Neuron (in vitro differentiated cells): ENCODE measurements at regions not wholly inside any gene's neighbourhood (a gene's known extent, or its start where the extent isn't known, plus 50 kb on each side); places are given as distances from the start of the nearest gene placed in this dataset.

Experiments
- H2AFZ ChIP-seq: one replicate; pipeline ENCODE4 v1.6.1; 2013; ENCODE audit warnings: low read depth, mild to moderate bottlenecking, inconsistent platforms, low read length, moderate library complexity
- H3K27me3 ChIP-seq: one replicate; pipeline ENCODE4 v1.6.1; 2013; ENCODE audit warnings: low read length; ENCODE audit not compliant: insufficient read depth
- H3K36me3 ChIP-seq: one replicate; pipeline ENCODE4 v1.6.1; 2013; ENCODE audit warnings: low read length; ENCODE audit not compliant: insufficient read depth
- H3K4me1 ChIP-seq: one replicate; pipeline ENCODE4 v1.6.1; 2013; ENCODE audit warnings: low read length; ENCODE audit not compliant: insufficient read depth
- H3K4me3 ChIP-seq: 2 replicates; pipeline ENCODE4 v1.5.1; 2013; ENCODE audit warnings: mild to moderate bottlenecking, low read length, moderate library complexity
- H3K9me3 ChIP-seq: one replicate; pipeline ENCODE4 v1.6.1; 2013; ENCODE audit warnings: low read length

DNA sequence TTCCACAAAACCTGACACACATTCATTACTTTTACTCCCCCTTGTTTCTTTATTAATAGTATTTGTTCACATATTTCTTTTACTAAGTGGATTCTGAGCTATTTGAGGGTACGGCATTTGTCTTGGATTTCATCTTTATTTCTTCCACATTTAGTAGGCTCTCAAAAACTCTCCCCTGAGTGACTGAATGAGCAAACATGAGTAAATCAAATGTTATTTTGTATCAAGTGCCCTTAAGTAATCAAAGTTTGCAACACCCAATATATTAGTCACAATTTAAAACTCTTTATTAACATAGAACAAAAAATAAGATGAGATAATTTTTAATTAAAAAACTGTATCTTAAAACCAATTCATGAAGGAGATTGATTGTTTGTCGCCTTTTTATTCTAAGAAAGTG is 1101.9 kb upstream of the TENM4 start:
- Histone ChIP-seq H3K4me3 (no peak overlapping the region), H3K4me1 (no peaks in the 10 kb centered on the region), H3K9me3 (no peaks in the 10 kb centered on the region), H3K27me3 (no peaks in the 10 kb centered on the region), H3K36me3 (no peaks in the 10 kb centered on the region), H2AFZ (no peak overlapping the region)

DNA sequence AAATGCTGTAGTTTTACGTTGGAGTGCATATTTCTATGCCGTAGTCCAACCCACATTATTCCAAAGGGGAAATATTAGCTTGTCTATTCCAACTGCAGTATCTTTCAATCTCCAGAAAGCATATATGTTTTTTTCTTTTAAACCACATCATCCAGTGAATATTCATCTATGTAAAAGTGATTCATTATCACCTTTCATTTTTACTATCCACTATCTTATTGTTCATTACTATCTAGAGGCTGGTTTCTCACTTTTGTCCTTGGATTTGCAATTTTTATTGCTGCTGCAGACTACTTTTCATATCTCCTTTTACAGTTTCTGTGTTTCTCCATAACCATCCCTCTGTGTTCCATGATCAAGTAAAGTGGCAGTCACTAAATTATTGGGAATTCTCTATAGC is 1097.2 kb upstream of the TENM4 start:
- Histone ChIP-seq H2AFZ (no peak overlapping the region), H3K4me3 (no peak overlapping the region), H3K9me3 (no peaks in the 10 kb centered on the region)

DNA sequence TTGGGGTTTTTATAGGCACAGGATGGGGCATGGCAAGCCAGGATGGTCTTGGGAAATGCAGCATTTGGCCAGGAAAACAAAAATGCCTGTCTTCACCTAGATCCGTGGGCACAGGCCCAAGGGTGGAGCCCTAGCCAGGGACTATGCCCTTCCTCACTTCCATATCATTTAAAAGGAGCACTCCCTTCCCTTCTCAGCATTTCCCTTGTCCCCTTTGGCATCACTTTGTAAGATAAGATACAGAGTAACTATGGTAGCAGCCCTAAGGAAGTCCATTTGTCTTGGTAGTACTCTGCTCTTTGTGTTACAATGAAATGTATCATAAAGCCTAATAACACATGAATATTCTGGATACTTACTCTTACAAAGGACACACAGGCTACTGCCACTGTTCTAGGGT is 1092.6 kb upstream of the TENM4 start:
- Histone ChIP-seq H3K4me1 (no peaks in the 10 kb centered on the region), H3K27me3 (no peaks in the 10 kb centered on the region), H3K9me3 (peaks cover 2% of the 10 kb centered on the region), H3K36me3 (no peaks in the 10 kb centered on the region), H2AFZ (no peak overlapping the region), H3K4me3 (no peak overlapping the region)

More for the DNA sequence above, 1097.2 kb upstream of the TENM4 start:
- Histone ChIP-seq H3K4me1 (no peaks in the 10 kb centered on the region), H3K36me3 (no peaks in the 10 kb centered on the region), H3K27me3 (no peaks in the 10 kb centered on the region)

DNA sequence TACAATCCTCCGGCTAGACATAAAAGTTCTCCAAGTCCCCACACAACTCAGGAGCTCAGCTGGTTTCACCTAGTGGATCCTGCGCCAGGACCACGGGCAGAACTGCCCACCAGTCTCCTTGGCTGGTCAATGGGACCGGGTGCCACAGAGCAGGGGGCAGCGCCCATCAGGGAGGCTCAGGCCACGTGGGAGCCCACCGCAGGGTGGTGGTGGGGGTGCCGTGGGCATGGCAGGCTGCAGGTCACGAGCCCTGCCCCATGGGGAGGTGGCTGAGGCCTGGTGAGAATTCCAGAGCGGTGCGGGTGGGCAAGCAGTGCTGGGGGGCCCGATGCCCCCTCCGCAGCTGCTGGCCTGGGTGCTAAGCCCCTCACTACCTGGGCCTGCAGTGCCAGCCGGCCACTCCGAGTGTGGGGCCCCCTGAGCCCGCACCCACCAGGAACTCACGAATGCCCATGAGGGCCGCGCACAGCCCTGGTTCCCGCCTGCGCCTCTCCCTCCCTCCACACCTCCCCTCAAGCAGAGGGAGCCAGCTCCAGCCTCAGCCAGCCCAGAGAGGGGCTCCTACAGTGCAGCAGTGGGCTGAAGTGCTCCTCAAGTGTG is 1091.9 kb upstream of the TENM4 start:
- H2AFZ ChIP-seq, result no peak overlapping the region
- H3K36me3 ChIP-seq, result no peaks in the 10 kb centered on the region
- peaks cover 2% of the 10 kb centered on the region for H3K9me3 ChIP-seq
- H3K4me1 ChIP-seq, result no peaks in the 10 kb centered on the region
- H3K4me3 ChIP-seq, result no peak overlapping the region
- H3K27me3 ChIP-seq, result no peaks in the 10 kb centered on the region

DNA sequence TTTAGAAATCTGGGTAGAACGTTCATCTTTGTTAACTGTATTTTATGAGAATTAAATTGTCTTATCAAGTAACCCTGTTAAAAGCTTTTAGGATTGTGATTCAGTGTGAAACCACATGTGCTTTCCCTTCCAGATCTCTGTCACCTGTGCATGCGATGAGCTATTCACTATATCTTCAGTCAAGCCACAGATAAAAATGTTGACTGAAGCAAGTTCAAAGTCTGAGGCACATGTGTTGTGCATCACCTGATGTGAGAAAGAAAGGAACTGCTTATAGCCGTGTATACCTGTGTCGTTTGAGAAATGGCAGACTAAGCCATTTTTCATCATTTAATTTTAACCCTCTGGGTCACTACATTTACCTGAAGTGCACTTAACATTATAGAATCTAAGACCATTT is 1088.9 kb upstream of the TENM4 start:
- H3K4me3 ChIP-seq, result no peak overlapping the region
- no peak overlapping the region for H2AFZ ChIP-seq
- H3K27me3 ChIP-seq, result no peaks in the 10 kb centered on the region
- peaks cover 2% of the 10 kb centered on the region for H3K9me3 ChIP-seq
- H3K4me1 ChIP-seq, result no peaks in the 10 kb centered on the region
- H3K36me3 ChIP-seq, result no peaks in the 10 kb centered on the region

DNA sequence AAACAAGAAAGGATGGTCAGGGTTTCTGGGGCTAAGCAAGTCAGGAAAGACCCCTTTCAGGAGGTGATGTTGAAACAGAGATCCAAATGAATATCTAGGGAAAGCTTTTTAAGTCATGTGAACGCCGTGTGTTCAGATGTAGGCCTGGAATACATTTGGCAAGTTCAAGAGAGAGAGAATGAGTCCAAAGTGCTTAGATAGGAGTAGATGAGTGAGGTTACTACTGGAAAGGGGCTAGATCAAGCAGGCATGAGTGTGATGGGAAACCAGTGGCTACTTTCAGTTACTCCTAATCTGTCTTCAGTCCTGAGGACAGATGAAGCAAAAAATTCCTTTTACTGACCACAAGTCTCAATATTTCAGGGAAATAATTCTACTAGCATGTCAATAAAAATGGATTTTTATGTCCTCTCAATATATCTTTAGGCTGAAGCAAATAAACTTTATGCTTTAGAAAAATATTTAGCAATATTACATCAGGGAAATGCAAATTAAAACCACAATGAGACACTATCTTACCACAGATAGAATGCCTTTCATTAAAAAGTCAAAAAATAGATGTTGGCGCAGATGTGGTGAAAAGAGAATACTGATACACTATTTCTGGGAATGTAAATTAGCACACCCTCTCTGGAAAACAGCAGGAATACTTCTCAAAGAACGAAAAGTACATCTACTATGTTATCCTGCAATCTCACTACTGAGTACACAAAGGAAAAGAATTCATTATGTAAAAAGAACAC is 1085.0 kb upstream of the TENM4 start:
- H3K27me3 ChIP-seq, result no peaks in the 10 kb centered on the region
- no peaks in the 10 kb centered on the region for H3K36me3 ChIP-seq
- H3K9me3 ChIP-seq, result no peaks in the 10 kb centered on the region
- no peak overlapping the region for H3K4me3 ChIP-seq
- no peak overlapping the region for H2AFZ ChIP-seq
- H3K4me1 ChIP-seq, result peaks cover 4% of the 10 kb centered on the region

DNA sequence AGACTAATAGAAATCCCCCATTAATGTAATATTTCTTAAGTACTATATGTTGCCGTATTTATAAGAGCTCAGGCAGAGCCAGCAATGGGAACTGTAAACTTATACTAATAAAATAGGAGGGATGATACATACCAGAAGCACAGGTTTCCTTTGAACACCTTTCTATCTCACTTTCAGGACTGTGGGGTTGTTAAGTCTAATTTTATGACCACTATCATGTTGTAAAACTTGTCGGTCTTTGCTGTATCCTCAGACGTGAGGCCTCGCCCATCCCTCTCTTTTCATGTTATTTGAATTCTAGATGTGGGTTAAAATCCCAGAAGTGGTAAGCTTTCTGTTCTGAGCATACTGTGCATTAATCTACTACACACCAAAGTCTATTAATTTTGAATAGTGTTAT is 1083.5 kb upstream of the TENM4 start:
- H2AFZ ChIP-seq, result no peak overlapping the region
- no peaks in the 10 kb centered on the region for H3K36me3 ChIP-seq
- H3K27me3 ChIP-seq, result no peaks in the 10 kb centered on the region
- peaks cover 19% of the 10 kb centered on the region for H3K4me1 ChIP-seq
- no peaks in the 10 kb centered on the region for H3K9me3 ChIP-seq
- no peak overlapping the region for H3K4me3 ChIP-seq

DNA sequence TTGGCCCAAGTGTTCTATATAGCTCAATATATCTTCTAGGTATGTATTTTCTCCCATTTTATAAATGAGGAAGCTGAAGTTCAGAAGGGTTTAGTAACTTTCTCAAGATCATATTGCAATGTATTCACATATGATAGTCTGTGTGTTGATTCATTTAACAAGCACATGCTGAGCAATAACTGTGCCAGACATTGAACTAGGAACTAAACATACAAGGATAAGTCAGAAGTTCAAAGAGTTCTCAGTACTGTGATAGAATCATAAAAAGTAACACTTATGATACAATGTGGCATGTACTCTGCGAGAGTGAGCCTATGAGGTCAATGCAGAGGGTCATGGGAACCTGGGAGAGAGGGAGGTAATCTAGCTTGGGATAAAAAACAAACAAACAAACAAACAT is 1082.2 kb upstream of the TENM4 start:
- peaks cover 26% of the 10 kb centered on the region for H3K4me1 ChIP-seq
- no peaks in the 10 kb centered on the region for H3K9me3 ChIP-seq
- H3K36me3 ChIP-seq, result no peaks in the 10 kb centered on the region
- H3K4me3 ChIP-seq, result no peak overlapping the region
- no peak overlapping the region for H2AFZ ChIP-seq
- no peaks in the 10 kb centered on the region for H3K27me3 ChIP-seq

DNA sequence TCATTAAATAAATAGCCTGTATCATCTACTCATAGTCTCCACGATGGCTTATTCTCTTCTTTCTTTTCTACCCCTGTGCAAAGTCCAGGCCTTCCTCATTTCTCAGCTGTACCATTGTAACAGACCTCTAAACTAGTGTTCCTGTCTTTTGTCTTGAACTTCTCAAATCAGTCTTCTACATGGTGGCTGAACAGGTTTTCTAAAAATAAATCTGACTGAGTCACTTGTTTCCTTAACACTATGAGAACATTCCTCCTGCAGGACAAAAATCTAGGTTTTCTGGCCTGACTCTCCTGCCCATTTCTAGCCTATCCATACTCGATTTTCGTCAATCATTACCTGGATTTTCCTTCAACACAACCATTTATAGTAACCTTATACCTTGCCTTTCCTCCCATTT is 1080.8 kb upstream of the TENM4 start:
- Histone ChIP-seq H3K36me3 (no peaks in the 10 kb centered on the region), H3K9me3 (no peaks in the 10 kb centered on the region), H3K4me1 (peaks cover 26% of the 10 kb centered on the region), H3K4me3 (no peak overlapping the region), H3K27me3 (no peaks in the 10 kb centered on the region), H2AFZ (no peak overlapping the region)

DNA sequence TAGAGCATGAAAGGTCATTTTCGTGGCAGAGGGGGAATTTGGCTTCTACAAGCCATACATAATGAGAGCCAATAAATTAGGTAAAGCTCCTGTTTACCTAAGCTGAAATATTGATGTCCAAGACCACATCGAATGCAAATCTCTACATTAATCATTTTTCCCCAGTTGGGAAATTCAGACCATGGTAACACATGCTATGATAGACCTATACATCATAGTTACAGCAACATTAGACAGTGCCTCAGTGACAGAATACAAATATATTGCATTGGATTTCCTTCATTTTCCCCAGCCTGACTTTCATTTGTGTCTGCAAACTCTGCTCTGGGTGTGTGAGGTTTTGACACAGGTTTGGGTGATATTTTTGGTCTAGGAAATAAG is 1079.7 kb upstream of the TENM4 start:
- H2AFZ ChIP-seq, result no peak overlapping the region
- no peaks in the 10 kb centered on the region for H3K9me3 ChIP-seq
- no peaks in the 10 kb centered on the region for H3K27me3 ChIP-seq
- H3K4me3 ChIP-seq, result no peak overlapping the region
- H3K36me3 ChIP-seq, result no peaks in the 10 kb centered on the region
- peaks cover 26% of the 10 kb centered on the region for H3K4me1 ChIP-seq

DNA sequence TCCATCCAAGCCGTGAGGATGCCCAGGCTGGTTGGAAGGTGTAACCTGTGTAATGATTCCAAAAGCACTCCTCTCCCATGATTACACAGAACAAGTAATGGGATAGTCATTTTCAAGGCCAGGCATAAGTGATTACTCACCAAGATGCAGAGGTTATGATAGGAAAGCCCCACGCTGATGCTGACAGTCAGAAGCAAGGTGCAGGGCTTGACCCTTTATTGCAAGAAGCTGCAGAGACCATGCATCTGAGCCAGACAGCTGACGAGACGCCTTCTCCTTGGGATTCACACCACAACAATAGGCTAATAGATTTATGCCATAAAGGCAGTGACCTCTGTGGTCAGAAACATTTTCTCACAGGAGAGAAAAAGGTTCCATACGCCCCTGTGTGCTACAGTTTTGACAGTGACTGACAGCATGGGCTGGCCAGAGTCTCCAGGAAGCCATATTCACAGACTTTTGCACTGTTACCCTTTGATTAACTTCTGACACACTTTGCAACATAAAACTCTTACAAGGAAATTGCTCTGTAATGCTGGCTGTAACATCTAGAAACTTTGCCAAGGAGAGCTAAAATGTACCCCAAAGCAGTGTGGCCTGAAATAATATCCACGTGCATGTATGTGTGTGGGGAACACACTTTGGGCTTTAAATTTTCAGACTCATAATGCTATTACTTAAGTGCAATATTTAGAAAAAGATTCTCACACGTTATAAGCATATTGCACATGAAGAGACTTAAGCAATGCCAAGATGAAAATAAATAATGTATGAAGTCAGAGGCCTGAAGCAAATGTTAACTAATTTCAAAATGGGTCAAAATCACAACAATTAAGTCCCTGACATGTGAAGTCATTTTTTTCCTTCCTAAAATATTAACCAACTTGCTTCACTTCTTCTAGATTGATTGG is 1079.0 kb upstream of the TENM4 start:
- peaks cover 26% of the 10 kb centered on the region for H3K4me1 ChIP-seq
- no peaks in the 10 kb centered on the region for H3K9me3 ChIP-seq
- H2AFZ ChIP-seq, result no peak overlapping the region
- H3K27me3 ChIP-seq, result no peaks in the 10 kb centered on the region
- no peaks in the 10 kb centered on the region for H3K36me3 ChIP-seq
- no peak overlapping the region for H3K4me3 ChIP-seq

DNA sequence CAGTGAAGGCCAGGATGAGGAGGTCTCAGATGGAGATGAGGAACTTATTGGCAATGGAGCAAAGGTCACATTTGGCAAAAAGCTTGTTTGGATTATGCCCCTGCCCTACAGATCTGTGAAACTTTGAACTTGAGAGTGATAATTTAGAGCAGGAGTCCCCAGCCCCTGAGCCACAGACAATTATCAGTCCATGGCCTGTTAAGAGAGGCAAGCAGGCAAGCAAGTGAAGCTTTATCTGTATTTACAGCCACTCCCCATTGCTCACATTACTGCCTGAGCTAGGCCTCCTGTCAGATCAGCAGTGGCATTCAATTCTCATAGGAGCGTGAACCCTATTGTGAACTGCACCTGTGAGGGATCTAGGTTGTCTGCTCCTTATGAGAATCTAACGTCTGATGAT is 1076.9 kb upstream of the TENM4 start:
- peaks cover 26% of the 10 kb centered on the region for H3K4me1 ChIP-seq
- H3K9me3 ChIP-seq, result no peaks in the 10 kb centered on the region
- no peak overlapping the region for H2AFZ ChIP-seq
- no peaks in the 10 kb centered on the region for H3K36me3 ChIP-seq
- no peak overlapping the region for H3K4me3 ChIP-seq
- H3K27me3 ChIP-seq, result no peaks in the 10 kb centered on the region

DNA sequence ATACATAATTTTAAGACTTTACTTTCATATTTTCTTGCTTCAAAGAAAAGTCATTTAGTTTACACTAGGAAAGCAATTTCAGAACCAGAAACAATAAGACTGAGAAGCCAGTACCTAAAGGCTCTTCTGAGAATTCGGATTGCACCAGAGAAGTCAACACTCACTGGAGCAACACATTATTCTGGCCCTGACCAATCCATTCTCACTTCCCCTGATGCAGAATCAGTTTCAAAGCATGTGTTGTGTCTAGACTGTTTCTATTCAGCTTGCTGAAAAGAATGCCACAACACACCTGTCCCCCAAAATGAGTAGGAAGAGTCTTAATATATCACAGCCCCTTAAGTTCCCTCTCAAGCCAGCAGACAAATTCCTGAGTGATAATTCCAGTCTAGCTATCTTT is 1074.3 kb upstream of the TENM4 start:
- no peak overlapping the region for H3K4me3 ChIP-seq
- peaks cover 14% of the 10 kb centered on the region for H3K4me1 ChIP-seq
- H3K27me3 ChIP-seq, result no peaks in the 10 kb centered on the region
- no peaks in the 10 kb centered on the region for H3K36me3 ChIP-seq
- H2AFZ ChIP-seq, result no peak overlapping the region
- H3K9me3 ChIP-seq, result no peaks in the 10 kb centered on the region
